ENCODE measurements at regions not wholly inside any gene's neighbourhood (a gene's known extent, or its start where the extent isn't known, plus 50 kb on each side); places are given as distances from the start of the nearest gene placed in this dataset.
"Not testable (repeated sequence)": the region's sequence is repeated elsewhere in the genome, so short reads cannot be mapped to it uniquely, and the experiment has no call there.

DNA sequence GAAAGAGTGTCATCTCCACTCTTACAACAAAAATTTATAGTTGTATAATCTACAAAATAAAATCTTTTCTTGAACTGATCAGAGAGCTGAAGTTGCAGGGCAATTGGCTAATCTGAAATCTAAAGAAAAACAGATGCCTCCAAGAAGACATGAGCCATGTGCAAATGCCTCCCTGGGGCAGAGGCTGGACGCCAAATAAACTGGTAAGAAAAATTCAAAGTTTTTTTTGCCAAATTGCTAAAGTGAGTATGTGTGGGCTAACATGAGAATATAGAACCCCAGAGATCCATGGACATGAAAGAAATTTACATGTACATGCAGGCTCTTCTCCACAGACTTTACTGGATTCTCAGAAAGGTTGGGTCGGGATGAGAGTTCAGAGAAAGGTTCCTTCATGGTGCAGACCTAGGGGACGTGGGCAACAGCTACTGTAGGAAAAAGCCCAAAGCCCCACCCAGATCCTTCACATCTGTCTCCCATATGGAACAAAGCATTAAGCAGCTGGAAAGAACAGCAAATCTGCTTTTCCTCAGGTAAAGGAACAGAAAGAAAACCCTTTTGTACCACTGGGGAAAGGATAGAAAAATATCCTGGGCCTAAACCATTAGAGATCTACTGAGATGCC lies 90.5 kb upstream of the SIRPG start:
- POLR2A ChIA-PET = no interaction called here
- CTCF ChIA-PET = interaction anchor here (0.8 kb wide), 1 partner anchor 17 kb away, joined by 3 read pairs; no protein-coding TSS in a partner anchor
- TF ChIP-seq, protein P1, sequence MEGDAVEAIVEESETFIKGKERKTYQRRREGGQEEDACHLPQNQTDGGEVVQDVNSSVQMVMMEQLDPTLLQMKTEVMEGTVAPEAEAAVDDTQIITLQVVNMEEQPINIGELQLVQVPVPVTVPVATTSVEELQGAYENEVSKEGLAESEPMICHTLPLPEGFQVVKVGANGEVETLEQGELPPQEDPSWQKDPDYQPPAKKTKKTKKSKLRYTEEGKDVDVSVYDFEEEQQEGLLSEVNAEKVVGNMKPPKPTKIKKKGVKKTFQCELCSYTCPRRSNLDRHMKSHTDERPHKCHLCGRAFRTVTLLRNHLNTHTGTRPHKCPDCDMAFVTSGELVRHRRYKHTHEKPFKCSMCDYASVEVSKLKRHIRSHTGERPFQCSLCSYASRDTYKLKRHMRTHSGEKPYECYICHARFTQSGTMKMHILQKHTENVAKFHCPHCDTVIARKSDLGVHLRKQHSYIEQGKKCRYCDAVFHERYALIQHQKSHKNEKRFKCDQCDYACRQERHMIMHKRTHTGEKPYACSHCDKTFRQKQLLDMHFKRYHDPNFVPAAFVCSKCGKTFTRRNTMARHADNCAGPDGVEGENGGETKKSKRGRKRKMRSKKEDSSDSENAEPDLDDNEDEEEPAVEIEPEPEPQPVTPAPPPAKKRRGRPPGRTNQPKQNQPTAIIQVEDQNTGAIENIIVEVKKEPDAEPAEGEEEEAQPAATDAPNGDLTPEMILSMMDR (IDR thresholded peaks at IDR 0.05; ENCODE audit: insufficient read depth, low read length, missing control alignments) = no peak

DNA sequence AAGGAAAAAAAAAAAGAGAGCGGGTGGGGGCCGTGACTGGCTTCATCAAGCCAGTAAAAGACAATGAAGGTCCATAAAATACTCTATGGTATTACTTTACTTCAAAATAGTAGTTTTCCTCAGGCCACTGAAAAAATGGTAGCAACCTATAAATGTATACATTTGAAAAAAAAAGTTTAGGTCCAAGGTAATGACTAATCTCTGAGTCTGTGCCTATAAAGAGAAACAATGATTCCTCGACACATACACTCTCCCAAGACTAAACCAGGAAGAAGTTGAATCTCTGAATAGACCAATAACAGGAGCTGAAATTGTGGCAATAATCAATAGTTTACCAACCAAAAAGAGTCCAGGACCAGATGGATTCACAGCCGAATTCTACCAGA lies 84.5 kb upstream of the SIRPG start:
- POLR2A ChIA-PET; H3K4me3 ChIP-seq (ENCODE audit: low read depth, low read length); DNase-seq (ENCODE audit: low read depth, low spot score); CTCF ChIA-PET: not testable (repeated sequence)

More for the DNA sequence above, 90.5 kb upstream of the SIRPG start:
- no peak for DNase-seq (ENCODE audit: low read depth, low spot score)
- H3K4me3 ChIP-seq (ENCODE audit: low read depth, low read length) = no peak overlapping the region

DNA sequence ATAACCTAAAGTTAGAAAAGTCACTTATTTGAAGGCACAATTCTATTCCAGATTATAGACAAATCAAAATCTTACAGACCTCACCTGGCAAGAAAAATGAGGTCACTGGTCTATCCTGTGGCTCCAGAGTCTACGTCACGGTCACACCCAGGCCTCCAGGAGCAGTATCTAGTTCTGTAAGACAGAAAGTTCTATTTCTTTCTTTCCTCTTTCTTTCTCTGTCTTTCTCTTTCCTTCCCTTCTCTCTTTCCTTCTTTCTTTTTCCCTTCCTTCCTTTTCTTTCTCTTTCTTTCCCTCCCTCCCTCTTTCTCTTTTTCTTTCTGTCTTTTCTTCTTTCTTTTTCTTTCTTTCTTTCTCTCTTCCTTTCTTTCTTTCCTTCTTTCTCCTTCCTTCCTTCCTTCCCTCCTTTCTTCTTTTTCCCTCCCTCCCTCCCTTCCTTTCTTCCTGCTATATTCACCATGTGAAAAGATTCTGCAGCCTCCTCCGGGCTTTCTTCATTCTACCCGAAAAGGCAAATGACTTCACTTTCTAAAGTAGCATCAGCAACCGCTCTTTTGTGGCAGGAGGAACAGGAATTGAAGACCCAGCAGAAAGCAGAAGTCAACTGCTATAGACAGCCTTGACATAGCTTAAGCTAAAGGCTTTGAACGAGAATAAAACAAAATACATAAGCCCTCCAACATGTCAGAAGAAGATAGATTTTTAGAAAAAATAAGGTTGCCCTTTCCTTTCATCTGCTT lies 83.9 kb upstream of the SIRPG start:
- TF ChIP-seq, protein P1 (IDR thresholded peaks at IDR 0.05; ENCODE audit: insufficient read depth, low read length, missing control alignments) = no peak
- POLR2A ChIA-PET = no interaction called here
- no peak overlapping the region for H3K4me3 ChIP-seq (ENCODE audit: low read depth, low read length)
- no peak for DNase-seq (ENCODE audit: low read depth, low spot score)
- CTCF ChIA-PET = interaction anchor here (0.8 kb wide), 1 partner anchor 23 kb away, joined by 4 read pairs; no protein-coding TSS in a partner anchor

DNA sequence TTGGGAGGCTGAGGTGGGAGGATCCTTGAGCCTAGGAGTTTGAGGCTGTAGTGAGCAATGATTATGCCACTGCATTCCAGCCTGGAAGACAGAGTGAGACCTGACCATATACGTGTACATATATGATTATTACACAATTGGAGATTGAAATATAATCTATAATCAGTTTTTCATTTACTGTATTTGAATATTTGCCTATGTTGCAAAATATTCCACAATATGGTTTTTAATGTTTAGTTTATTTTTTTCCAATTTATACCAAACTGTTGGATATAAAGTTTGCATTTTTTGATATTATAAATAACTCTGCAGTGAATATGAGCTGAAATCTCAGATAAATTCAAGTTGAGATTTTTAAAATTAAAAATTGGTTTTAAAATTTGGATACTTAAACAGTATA lies 79.6 kb upstream of the SIRPG start:
- H3K4me3 ChIP-seq (ENCODE audit: low read depth, low read length) = no peak overlapping the region
- TF ChIP-seq, protein P1 (IDR thresholded peaks at IDR 0.05; ENCODE audit: insufficient read depth, low read length, missing control alignments) = no peak
- no peak for DNase-seq (ENCODE audit: low read depth, low spot score)
- CTCF ChIA-PET = interaction anchor here (0.6 kb wide), 1 partner anchor 40 kb away, joined by 3 read pairs; no protein-coding TSS in a partner anchor
- POLR2A ChIA-PET = no interaction called here

DNA sequence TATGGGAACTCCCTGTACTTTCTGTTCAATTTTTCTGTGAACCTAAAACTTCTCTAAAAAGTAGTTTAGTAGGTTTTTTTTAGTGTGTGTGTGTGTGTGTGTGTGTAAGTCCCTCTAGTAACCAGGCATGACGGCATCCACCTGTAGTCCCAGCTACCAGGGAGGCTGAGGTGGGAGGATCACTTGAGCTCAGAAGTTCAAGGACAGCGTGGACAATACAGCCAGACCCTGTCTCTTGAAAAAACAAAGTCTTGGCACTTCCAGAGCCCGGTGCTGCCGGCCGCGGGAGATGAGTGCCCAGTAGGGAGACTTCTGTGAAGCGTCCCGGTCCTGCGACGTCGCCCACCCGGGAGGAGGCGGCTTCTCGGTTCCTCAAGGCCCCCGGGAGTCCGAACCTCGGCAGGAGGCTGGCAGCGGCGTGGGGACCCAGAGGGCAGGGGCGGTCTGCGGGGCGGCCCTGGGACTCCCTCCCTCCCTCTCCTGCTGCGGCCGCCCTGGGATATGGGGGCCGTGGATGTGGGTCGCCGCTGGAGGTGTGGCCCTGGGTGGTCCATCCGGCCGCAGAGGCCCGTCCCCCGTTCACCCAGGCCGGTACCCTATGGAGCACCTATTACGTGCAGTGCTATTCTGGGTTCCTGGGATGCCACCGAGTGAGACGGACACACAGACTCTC lies 78.0 kb upstream of the SIRPG start:
- ChIA-PET CTCF (interaction anchor here (1.0 kb wide), 1 partner anchor 227 kb away, joined by 3 read pairs; no protein-coding TSS in a partner anchor), POLR2A (no interaction called here)
- TF ChIP-seq, protein P1 (IDR thresholded peaks at IDR 0.05; ENCODE audit: insufficient read depth, low read length, missing control alignments) = no peak
- no peak overlapping the region for H3K4me3 ChIP-seq (ENCODE audit: low read depth, low read length)
- DNase-seq (ENCODE audit: low read depth, low spot score) = no peak

DNA sequence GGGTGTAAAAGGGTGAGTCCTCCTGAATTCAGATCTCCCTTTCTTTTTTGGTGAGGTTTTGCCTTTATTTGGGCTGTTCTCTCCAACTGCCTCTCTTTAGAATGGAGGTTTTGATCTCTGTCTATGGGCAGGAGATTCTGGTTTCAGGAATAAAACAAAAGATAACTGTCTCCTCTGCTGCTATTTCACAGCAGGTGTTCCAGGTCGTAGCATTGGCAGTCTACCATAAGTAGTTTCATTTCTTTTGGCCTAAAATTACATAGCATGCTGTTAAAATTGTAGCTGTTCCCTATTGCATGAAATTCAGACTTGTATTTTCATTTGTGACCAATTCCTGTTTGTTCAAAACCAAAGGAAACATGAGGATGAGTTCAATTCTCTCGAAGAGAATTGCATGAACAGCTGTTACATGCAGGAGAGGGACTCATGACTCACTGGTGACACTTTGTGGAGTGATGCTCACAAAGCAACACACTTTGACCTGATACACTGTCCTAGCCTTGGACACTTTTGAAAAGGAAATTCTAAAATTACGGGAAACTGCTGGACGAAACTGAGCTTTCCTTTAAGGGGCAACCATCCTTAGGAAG lies 76.8 kb upstream of the SIRPG start:
- ChIA-PET POLR2A (no interaction called here), CTCF (interaction anchor here (1.0 kb wide), 2 partner anchors 226 to 227 kb away, joined by 3 to 4 read pairs; no protein-coding TSS in a partner anchor)
- no peak for DNase-seq (ENCODE audit: low read depth, low spot score)
- H3K4me3 ChIP-seq (ENCODE audit: low read depth, low read length) = no peak overlapping the region
- TF ChIP-seq, protein P1 (IDR thresholded peaks at IDR 0.05; ENCODE audit: insufficient read depth, low read length, missing control alignments) = no peak

DNA sequence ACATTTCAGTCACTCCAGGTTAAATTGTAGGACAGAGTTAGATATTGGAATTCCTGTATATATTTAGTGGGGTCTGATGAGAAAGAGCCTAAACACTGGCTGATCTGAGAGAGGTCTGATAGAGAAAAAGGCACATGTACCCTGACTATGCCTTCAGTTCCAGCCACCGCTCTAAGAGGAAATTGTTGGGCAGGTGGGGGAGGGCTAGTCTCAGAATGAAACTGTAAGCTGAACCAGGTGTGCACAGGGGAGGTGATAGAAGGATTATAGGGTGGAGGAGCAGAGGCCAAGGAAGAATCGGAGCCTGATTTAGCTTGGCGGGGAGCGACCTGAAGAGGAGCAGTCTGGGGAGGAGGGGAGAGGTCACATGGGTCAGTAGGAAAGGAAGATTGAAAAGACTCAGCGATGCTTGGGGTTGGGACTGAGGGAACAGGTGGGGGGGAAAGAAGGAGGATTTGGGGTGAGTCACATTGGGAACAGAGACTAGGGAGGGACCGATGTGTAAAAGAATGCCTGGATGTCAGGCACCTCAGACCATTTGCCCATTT lies 74.3 kb upstream of the SIRPG start:
- H3K4me3 ChIP-seq (ENCODE audit: low read depth, low read length); DNase-seq (ENCODE audit: low read depth, low spot score); CTCF ChIA-PET; POLR2A ChIA-PET: not testable (repeated sequence)

DNA sequence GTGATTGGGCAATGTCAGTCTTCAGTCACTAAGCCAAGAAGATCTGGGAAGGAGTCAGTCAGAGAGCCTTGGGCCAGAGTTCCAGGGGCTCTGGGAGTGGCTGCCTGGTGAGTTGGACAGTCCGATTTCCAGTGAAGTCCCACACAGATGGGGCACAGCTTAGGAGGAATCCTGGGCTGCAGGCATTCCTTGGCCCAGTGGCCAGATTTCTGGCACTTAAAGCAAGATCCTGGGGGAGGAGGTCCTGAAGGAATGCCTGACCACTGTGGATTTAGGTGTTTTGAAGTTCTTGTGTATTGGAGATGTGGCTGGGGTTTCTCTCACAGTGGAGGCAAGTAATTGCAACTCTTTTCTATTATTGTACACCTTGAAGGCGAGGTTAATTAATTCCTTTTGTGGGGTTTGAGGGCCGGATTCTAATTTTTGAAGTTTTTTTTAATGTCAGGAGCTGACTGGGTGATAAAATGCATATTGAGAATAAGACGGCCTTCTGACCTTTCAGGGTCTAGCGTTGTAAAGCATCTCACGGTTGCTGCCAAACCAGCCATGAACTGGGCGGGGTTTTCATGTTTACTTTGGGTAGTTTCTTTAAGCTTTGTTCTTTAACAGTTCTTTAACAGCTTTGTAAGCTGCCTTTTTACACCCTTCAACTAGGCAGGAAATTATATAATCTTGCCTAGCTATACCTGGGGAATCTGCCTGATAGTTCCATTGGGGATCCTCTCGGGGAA lies 73.6 kb upstream of the SIRPG start:
- H3K4me3 ChIP-seq (ENCODE audit: low read depth, low read length); POLR2A ChIA-PET; DNase-seq (ENCODE audit: low read depth, low spot score); CTCF ChIA-PET: not testable (repeated sequence)

DNA sequence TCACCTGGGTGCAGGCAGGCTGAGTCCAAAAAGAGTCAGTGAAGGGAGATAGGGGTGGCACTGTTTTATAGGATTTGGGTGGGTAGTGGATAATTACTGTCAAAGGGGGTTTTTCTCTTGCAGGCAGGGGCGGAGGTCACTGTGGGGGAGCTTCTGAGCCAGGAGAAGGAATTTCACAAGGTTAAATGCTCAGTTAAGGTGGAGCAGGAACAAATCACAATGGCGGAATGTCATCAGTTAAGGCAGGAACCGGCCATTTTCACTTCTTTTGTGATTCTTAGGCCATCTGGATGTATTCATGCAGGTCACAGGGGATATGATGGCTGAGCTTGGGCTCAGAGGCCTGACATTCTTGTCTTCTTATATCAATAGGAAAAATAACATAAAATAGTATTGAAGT lies 69.7 kb upstream of the SIRPG start:
- POLR2A ChIA-PET; DNase-seq (ENCODE audit: low read depth, low spot score); H3K4me3 ChIP-seq (ENCODE audit: low read depth, low read length); CTCF ChIA-PET: not testable (repeated sequence)
